Fibroblast of peridontal ligament (primary cell): ENCODE measurements at regions not wholly inside any gene's neighbourhood (a gene's known extent, or its start where the extent isn't known, plus 50 kb on each side); places are given as distances from the start of the nearest gene placed in this dataset.

Experiments used
- DNase-seq: peaks from one replicate; pipeline ENCODE4 v3.0.0-alpha.2; 2010; ENCODE audit errors: extremely low read depth

- no peak for DNase-seq
Observed at GRCh38 chr10:130997267-130998045, 314.1 kb downstream of the TCERG1L start.

- no peak for DNase-seq
Observed at GRCh38 chr10:130998046-130998435, 313.5 kb downstream of the TCERG1L start.

- DNase-seq: no peak
Observed at GRCh38 chr10:130998642-130999041, 312.9 kb downstream of the TCERG1L start.

GRCh38 chr10:130999376-131000202 lies 311.9 kb downstream of the TCERG1L start:
- DNase-seq: no peak

- no peak for DNase-seq
Observed at GRCh38 chr10:131000244-131000643, 311.3 kb downstream of the TCERG1L start.

GRCh38 chr10:131000743-131001142 lies 310.8 kb downstream of the TCERG1L start:
- no peak for DNase-seq

- no peak for DNase-seq
Observed at GRCh38 chr10:131001438-131001837, 310.1 kb downstream of the TCERG1L start.

GRCh38 chr10:131002031-131002861 lies 309.3 kb downstream of the TCERG1L start:
- no peak for DNase-seq

GRCh38 chr10:131003455-131003854 lies 308.1 kb downstream of the TCERG1L start:
- no peak for DNase-seq

- no peak for DNase-seq
Observed at GRCh38 chr10:131004276-131004675, 307.2 kb downstream of the TCERG1L start.

GRCh38 chr10:131006458-131007256 lies 304.9 kb downstream of the TCERG1L start:
- no peak for DNase-seq

- no peak for DNase-seq
Observed at GRCh38 chr10:131009791-131010190, 301.7 kb downstream of the TCERG1L start.

GRCh38 chr10:131010965-131011575 lies 300.5 kb downstream of the TCERG1L start:
- no peak for DNase-seq

GRCh38 chr10:131011936-131012640 lies 299.4 kb downstream of the TCERG1L start:
- DNase-seq: no peak

- no peak for DNase-seq
Observed at GRCh38 chr10:131012641-131012985, 298.9 kb downstream of the TCERG1L start.

GRCh38 chr10:131013281-131013912 lies 298.1 kb downstream of the TCERG1L start:
- no peak for DNase-seq

- DNase-seq: no peak
Observed at GRCh38 chr10:131014271-131014670, 297.2 kb downstream of the TCERG1L start.

- DNase-seq: no peak
Observed at GRCh38 chr10:131015271-131015670, 296.2 kb downstream of the TCERG1L start.

GRCh38 chr10:131016556-131016955 lies 295.0 kb downstream of the TCERG1L start:
- no peak for DNase-seq
